Glutamatergic neuron (in vitro differentiated cells): ENCODE measurements at regions not wholly inside any gene's neighbourhood (a gene's known extent, or its start where the extent isn't known, plus 50 kb on each side); places are given as distances from the start of the nearest gene placed in this dataset.
"Not testable (repeated sequence)": the region's sequence is repeated elsewhere in the genome, so short reads cannot be mapped to it uniquely, and the experiment has no call there.

Experiments used
- DNase-seq: peaks from one replicate; pipeline ENCODE4 v3.0.0; 2022
- H3K27ac Mint-ChIP-seq: one replicate; pipeline ENCODE4 v1.8.0; 2020; ENCODE audit warnings: mild to moderate bottlenecking, mixed read lengths, inconsistent platforms; ENCODE audit not compliant: unreplicated experiment
- H3K27me3 Mint-ChIP-seq: one replicate; pipeline ENCODE4 v1.8.0; 2020; ENCODE audit warnings: mild to moderate bottlenecking, moderate library complexity, mixed read lengths, inconsistent platforms; ENCODE audit not compliant: unreplicated experiment
- H3K36me3 Mint-ChIP-seq: one replicate; pipeline ENCODE4 v1.8.0; 2020; ENCODE audit warnings: mild to moderate bottlenecking, mixed read lengths, inconsistent platforms; ENCODE audit not compliant: unreplicated experiment
- H3K4me1 Mint-ChIP-seq: one replicate; pipeline ENCODE4 v1.8.0; 2020; ENCODE audit warnings: mild to moderate bottlenecking, low read depth, mixed read lengths, inconsistent platforms; ENCODE audit not compliant: unreplicated experiment
- H3K4me3 Mint-ChIP-seq: one replicate; pipeline ENCODE4 v1.8.0; 2020; ENCODE audit warnings: mild to moderate bottlenecking, mixed read lengths, inconsistent platforms; ENCODE audit not compliant: unreplicated experiment
- H3K9me3 Mint-ChIP-seq: one replicate; pipeline ENCODE4 v1.8.0; 2020; ENCODE audit warnings: mild to moderate bottlenecking, moderate library complexity, mixed read lengths, inconsistent platforms; ENCODE audit not compliant: unreplicated experiment
- CTCF ChIP-seq: fragments of 200-600 bp; sonication (generic); IDR thresholded peaks from one replicate; pipeline ENCODE4 v1.5.0; 2021; ENCODE audit not compliant: partially characterized antibody, unreplicated experiment

GRCh38 chr13:66087269-66087710, 1142.8 kb downstream of the PCDH9 start:
- H3K27me3 Mint-ChIP-seq = no peaks in the 10 kb centered on the region
- H3K36me3 Mint-ChIP-seq = no peaks in the 10 kb centered on the region
- no peak for TF ChIP-seq CTCF
- H3K27ac Mint-ChIP-seq = no peak overlapping the region
- H3K4me1 Mint-ChIP-seq = peaks cover 1% of the 10 kb centered on the region
- DNase-seq = no peak
- H3K9me3 Mint-ChIP-seq = no peaks in the 10 kb centered on the region
- H3K4me3 Mint-ChIP-seq = no peak overlapping the region

- H3K36me3 Mint-ChIP-seq = no peaks in the 10 kb centered on the region
- no peaks in the 10 kb centered on the region for H3K9me3 Mint-ChIP-seq
- no peak for DNase-seq
- no peak overlapping the region for H3K27ac Mint-ChIP-seq
- H3K4me1 Mint-ChIP-seq = no peaks in the 10 kb centered on the region
- no peak overlapping the region for H3K4me3 Mint-ChIP-seq
- H3K27me3 Mint-ChIP-seq = no peaks in the 10 kb centered on the region
- no peak for TF ChIP-seq CTCF
Observed at GRCh38 chr13:66077132-66077689, 1152.9 kb downstream of the PCDH9 start.

- no peak overlapping the region for H3K4me3 Mint-ChIP-seq
Observed at GRCh38 chr13:66076417-66076816, 1153.7 kb downstream of the PCDH9 start.

GRCh38 chr13:66074018-66074615, 1156.0 kb downstream of the PCDH9 start:
- no peak for DNase-seq
- no peaks in the 10 kb centered on the region for H3K36me3 Mint-ChIP-seq
- peaks cover 2% of the 10 kb centered on the region for H3K4me1 Mint-ChIP-seq
- no peaks in the 10 kb centered on the region for H3K27me3 Mint-ChIP-seq
- no peak overlapping the region for H3K4me3 Mint-ChIP-seq
- no peak for TF ChIP-seq CTCF
- H3K9me3 Mint-ChIP-seq = no peaks in the 10 kb centered on the region
- no peak overlapping the region for H3K27ac Mint-ChIP-seq

More at GRCh38 chr13:66076417-66076816, 1153.7 kb downstream of the PCDH9 start:
- no peak for TF ChIP-seq CTCF
- Mint-ChIP-seq H3K4me1 (no peaks in the 10 kb centered on the region), H3K36me3 (no peaks in the 10 kb centered on the region), H3K9me3 (no peaks in the 10 kb centered on the region), H3K27me3 (no peaks in the 10 kb centered on the region), H3K27ac (no peak overlapping the region)
- DNase-seq = no peak

- H3K4me1 Mint-ChIP-seq, H3K4me3 Mint-ChIP-seq, H3K9me3 Mint-ChIP-seq, H3K27ac Mint-ChIP-seq, H3K27me3 Mint-ChIP-seq, H3K36me3 Mint-ChIP-seq, DNase-seq: not testable (repeated sequence)
Observed at GRCh38 chr13:66072097-66072496, 1158.0 kb downstream of the PCDH9 start.
